ENCODE measurements at regions not wholly inside any gene's neighbourhood (a gene's known extent, or its start where the extent isn't known, plus 50 kb on each side); places are given as distances from the start of the nearest gene placed in this dataset.

- TF ChIP-seq CTCF (IDR thresholded peaks at IDR 0.05) (no peak), EP300 (IDR thresholded peaks at IDR 0.05) (no peak)
Observed at GRCh38 chr7:123279949-123280348, 80.2 kb upstream of the SLC13A1 start.

Measured in upper lobe of left lung (tissue), 4 donors.